ENCODE measurements at regions not wholly inside any gene's neighbourhood (a gene's known extent, or its start where the extent isn't known, plus 50 kb on each side); places are given as distances from the start of the nearest gene placed in this dataset.

DNA sequence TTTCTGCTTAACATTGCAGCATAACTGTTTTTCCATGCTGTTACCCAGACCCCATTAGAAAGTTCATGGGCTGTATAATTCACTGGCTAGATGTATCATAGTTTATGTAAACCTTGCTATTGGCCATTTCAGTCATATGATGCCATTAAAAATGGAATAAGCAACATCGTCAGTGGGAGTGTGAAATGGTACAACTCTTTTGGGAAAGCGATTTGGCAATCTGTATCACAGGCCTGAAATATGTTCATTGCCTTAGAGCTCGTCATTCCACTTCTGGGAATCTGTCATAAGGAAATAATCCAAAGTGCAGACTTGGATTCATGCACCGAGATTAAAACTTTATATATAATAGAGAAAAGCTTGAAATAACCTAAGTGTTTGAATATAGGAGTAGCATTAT lies 77.9 kb upstream of the KLF4 start:
- DNase-seq: no peak

DNA sequence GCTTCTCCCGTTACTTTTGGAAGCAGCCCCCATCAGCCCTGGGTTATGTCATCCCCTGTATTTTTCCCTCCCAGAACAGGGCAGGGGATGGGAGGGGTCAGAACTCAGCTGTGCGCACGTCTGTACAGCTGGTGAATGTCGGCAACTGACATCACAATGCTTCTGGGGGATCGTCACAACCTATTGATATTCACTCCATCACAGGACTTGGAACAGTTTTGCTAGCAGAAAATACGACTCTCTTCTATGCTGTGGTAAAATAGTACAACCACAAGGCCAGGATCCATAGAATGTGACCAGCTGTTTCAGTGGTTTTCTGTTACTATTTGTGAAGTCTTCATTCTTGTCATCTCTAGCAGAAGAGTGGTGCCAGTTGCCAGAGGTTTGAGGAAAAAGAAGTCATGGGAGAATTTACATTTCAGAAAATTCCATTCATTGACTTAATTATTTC lies 77.1 kb upstream of the KLF4 start:
- DNase-seq: no peak

GRCh38 chr9:107562798-107563197 lies 73.2 kb upstream of the KLF4 start:
- DNase-seq: no peak

- no peak for DNase-seq
These were observed 70.0 kb upstream of the KLF4 start for GRCh38 chr9:107559494-107560086.

- no peak for DNase-seq
These were observed 67.8 kb upstream of the KLF4 start for GRCh38 chr9:107557236-107557990.

DNA sequence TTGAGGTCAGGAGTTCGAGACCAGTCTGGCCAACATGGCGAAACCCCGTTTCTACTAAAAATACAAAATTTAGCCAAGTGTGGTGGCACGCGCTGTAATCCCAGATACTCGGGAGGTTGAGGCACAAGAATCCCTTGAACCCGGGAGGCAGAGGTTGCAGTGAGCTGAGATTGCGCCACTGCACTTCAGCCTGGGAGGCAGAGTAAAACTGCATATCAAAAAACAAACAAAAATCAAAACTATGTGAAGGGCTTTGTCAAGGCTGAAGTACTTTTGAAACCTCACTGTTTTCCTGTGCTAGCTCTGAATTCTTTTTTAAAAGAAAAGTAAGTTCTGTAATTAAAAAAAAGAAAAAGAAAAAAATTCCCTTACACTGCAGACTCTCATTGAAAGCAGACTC lies 65.1 kb upstream of the KLF4 start:
- DNase-seq: no peak

- DNase-seq: no peak
These were observed 59.0 kb upstream of the KLF4 start for GRCh38 chr9:107548298-107549142.

- DNase-seq: no peak
These were observed 58.3 kb upstream of the KLF4 start for GRCh38 chr9:107547772-107548297.

DNA sequence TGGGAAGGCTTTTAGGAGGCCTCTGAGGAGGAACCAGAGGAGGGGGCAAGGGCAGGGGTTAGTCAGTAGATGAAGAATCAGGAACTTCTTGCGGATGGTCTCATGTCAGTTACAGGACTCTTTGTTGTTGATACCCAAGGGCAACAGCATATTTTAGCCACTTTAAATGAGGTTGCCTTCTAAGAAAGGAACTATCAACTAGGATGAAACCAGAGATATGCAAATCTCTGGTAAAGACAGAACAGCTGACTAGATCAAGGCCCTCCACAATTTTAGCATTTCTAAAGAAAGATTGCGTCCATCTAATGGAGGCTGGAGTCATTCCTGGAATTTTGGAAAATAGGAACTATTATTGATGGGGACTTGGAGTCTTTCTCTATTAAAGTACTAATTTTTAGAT lies 57.7 kb upstream of the KLF4 start:
- DNase-seq: no peak

- DNase-seq: no peak
These were observed 57.3 kb upstream of the KLF4 start for GRCh38 chr9:107546859-107547258.

- no peak for DNase-seq
These were observed 55.5 kb upstream of the KLF4 start for GRCh38 chr9:107545036-107545435.

DNA sequence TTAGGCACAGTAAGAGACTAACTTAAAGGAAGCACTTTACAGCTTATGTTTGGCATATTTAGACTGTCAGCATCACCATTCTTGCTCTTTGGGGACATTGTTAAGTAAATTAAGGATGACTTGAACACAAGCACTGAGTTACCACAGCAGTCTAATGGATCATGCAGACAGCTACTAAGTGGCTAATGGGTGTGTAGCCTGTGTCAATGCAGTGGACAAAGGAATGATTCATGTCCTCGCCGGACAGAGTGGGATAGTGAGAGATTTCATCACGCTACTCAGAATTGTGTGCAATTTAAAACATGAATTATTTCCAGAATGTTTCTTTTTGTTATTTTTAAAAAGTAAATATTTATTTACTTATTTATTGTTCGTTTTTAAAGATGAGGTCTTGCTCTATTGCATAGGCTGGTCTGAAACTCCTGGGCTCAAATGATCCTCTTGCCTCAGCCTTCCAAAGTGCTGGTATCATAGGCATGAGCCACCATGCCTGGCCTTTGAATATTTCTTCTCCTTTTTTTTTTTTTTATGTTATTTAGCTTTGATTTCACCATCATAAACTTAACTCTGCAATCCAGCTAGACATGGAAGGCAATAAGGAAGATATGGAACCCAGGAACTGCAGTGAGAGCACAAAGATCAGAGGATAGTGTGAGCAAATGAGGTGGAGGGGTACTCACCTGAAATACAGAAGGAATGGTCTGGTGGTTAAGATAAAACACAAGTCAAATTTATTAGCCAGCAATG lies 53.0 kb upstream of the KLF4 start:
- DNase-seq: no peak

- no peak for DNase-seq
These were observed 52.0 kb upstream of the KLF4 start for GRCh38 chr9:107541523-107541922.

- no peak for DNase-seq
These were observed 50.6 kb upstream of the KLF4 start for GRCh38 chr9:107540164-107540561.

GRCh38 chr9:107539427-107540163 lies 50.0 kb upstream of the KLF4 start:
- no peak for DNase-seq

All from CD4-positive, alpha-beta T cell treated with Interleukin-12 subunit alpha and Interleukin-12 subunit beta, for 1 hour (primary cell).